SU-DHL-6 (cell line): ENCODE measurements at regions not wholly inside any gene's neighbourhood (a gene's known extent, or its start where the extent isn't known, plus 50 kb on each side); places are given as distances from the start of the nearest gene placed in this dataset.

Experiments
- H2AFZ ChIP-seq: fragments of 200-600 bp; sonication (generic); 2 replicates; pipeline ENCODE4 v1.6.1; 2014; ENCODE audit warnings: low read depth, mild to moderate bottlenecking, moderate library complexity, mixed read lengths, antibody characterized with exemption, low read length; ENCODE audit not compliant: severe bottlenecking
- H3F3A ChIP-seq: fragments of 200-600 bp; shearing (Covaris generic); 2 replicates; pipeline ENCODE4 v1.6.0; 2016; ENCODE audit warnings: antibody characterized with exemption, mild to moderate bottlenecking; ENCODE audit not compliant: insufficient read depth
- H3K27ac ChIP-seq: fragments of 200-600 bp; sonication (generic); 2 replicates; pipeline ENCODE4 v1.5.1; 2016; ENCODE audit warnings: low read depth, mild to moderate bottlenecking, low read length, moderate library complexity, mixed read lengths
- H3K27me3 ChIP-seq: fragments of 200-600 bp; sonication (generic), shearing (Covaris generic); 2 replicates; pipeline ENCODE4 v1.6.0; 2014; ENCODE audit warnings: mild to moderate bottlenecking, low read length
- H3K36me3 ChIP-seq: fragments of 200-600 bp; sonication (generic); 2 replicates; pipeline ENCODE4 v1.6.1; 2014; ENCODE audit warnings: mild to moderate bottlenecking, low read length, mixed read lengths
- H3K4me2 ChIP-seq: fragments of 300-600, 200-600 bp; shearing (Covaris generic), sonication (generic); 2 replicates; pipeline ENCODE4 v1.6.0; 2014; ENCODE audit warnings: low read length, low read depth, mild to moderate bottlenecking; ENCODE audit not compliant: poor library complexity, severe bottlenecking
- H3K4me3 ChIP-seq: fragments of 200-600 bp; sonication (generic); 2 replicates; pipeline ENCODE4 v1.5.1; 2014; ENCODE audit warnings: antibody characterized with exemption, low read length, mild to moderate bottlenecking, mixed read lengths; ENCODE audit not compliant: insufficient read depth, poor library complexity, severe bottlenecking
- H3K79me2 ChIP-seq: fragments of 200-600 bp; sonication (generic); 2 replicates; pipeline ENCODE4 v1.6.1; 2014; ENCODE audit warnings: mild to moderate bottlenecking, low read length, moderate library complexity; ENCODE audit not compliant: insufficient read depth
- H3K9ac ChIP-seq: fragments of 200-600 bp; sonication (generic); 2 replicates; pipeline ENCODE4 v1.7.0; 2014; ENCODE audit warnings: mild to moderate bottlenecking, low read length
- H3K9me2 ChIP-seq: fragments of 200-600 bp; sonication (generic); replicated peaks from 2 replicates; pipeline ENCODE4 v1.6.1; 2014; ENCODE audit warnings: low read length; ENCODE audit not compliant: insufficient read depth
- H3K9me3 ChIP-seq: fragments of 200-600 bp; sonication (generic); 2 replicates; pipeline ENCODE4 v1.6.1; 2014; ENCODE audit warnings: low read length, mixed read lengths; ENCODE audit not compliant: insufficient read depth
- H4K20me1 ChIP-seq: fragments of 200-600 bp; sonication (generic); 2 replicates; pipeline ENCODE4 v1.6.1; 2014; ENCODE audit warnings: low read depth, mild to moderate bottlenecking, antibody characterized with exemption, low read length, moderate library complexity, mixed read lengths
- CTCF ChIP-seq: fragments of 200-600 bp; sonication (generic); IDR thresholded peaks from one replicate; pipeline ENCODE4 v1.5.1; 2017; ENCODE audit warnings: antibody characterized with exemption, mild to moderate bottlenecking, low read length, moderate library complexity; ENCODE audit not compliant: insufficient read depth, poor library complexity, severe bottlenecking
- EZH2phosphoT487 ChIP-seq: fragments of 200-600 bp; sonication (generic), shearing (Covaris generic); conservative IDR thresholded peaks from 2 replicates; pipeline ENCODE4 v1.6.1; 2018; ENCODE audit warnings: mild to moderate bottlenecking, antibody characterized with exemption, low read length, moderate library complexity, mixed read lengths

DNA sequence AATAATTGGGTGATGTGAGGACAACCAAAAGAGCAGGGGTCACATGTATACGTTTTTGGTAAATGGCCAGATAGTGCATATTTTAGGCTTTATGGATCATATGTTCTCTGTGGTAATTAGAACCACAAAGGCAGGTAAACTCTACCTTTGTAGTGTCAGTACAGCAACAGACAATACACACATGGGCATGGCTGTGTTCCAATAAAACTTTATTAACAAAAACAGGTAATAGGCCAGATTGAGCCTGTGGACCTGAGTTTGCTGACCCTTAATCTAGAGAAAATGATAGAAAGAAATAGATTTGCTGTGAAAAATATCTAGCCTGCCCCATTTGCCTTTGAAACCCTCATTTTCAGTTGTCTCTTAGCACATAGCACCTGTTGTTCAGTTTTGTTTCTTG, 177.2 kb upstream of the CXCR4 start:
- TF ChIP-seq EZH2phosphoT487 (no peak), CTCF (no peak)
- H3K27ac ChIP-seq, result no peak overlapping the region
- H3K9me3 ChIP-seq, result no peaks in the 10 kb centered on the region

DNA sequence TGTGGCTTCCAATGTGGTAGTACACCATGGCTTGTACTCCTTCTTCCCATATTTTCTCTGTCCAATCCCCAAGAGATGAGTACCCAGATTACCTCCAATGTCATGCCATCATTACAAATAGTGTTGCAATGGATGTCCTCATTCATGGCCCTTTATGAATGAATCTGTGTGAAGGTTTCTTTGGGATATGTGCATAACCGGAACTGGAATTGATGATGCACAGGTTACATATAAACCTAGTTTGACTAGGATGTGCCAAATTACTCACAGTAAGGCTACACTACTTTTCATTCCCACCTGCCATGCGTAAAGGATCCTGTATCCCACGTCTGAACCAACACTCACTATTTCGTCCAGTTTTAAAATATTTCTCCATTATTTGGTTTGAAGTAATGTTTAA, 173.9 kb upstream of the CXCR4 start:
- Histone ChIP-seq H3K9ac (no peak overlapping the region), H3K27ac (no peak overlapping the region), H3K4me2 (no peak overlapping the region), H3F3A (no peaks in the 10 kb centered on the region), H4K20me1 (no peaks in the 10 kb centered on the region), H3K36me3 (no peaks in the 10 kb centered on the region), H3K79me2 (no peaks in the 10 kb centered on the region), H2AFZ (no peak overlapping the region), H3K9me3 (no peaks in the 10 kb centered on the region), H3K4me3 (no peak overlapping the region), H3K9me2 (no peaks in the 10 kb centered on the region), H3K27me3 (no peaks in the 10 kb centered on the region)
- no peak for TF ChIP-seq EZH2phosphoT487
- TF ChIP-seq CTCF, result no peak

More for the DNA sequence above, 177.2 kb upstream of the CXCR4 start:
- Histone ChIP-seq H3K36me3 (no peaks in the 10 kb centered on the region), H3K79me2 (no peaks in the 10 kb centered on the region), H3F3A (no peaks in the 10 kb centered on the region), H3K4me3 (no peak overlapping the region), H4K20me1 (no peaks in the 10 kb centered on the region), H3K9me2 (no peaks in the 10 kb centered on the region), H3K27me3 (no peaks in the 10 kb centered on the region), H2AFZ (no peak overlapping the region), H3K4me2 (no peak overlapping the region), H3K9ac (no peak overlapping the region)

GRCh38 chr2:136290326-136290725, 172.4 kb upstream of the CXCR4 start:
- H3K4me2 ChIP-seq, result no peak overlapping the region
- no peaks in the 10 kb centered on the region for H3K27me3 ChIP-seq
- no peaks in the 10 kb centered on the region for H4K20me1 ChIP-seq
- no peak for TF ChIP-seq EZH2phosphoT487
- TF ChIP-seq CTCF, result no peak
- no peaks in the 10 kb centered on the region for H3K9me3 ChIP-seq
- no peak overlapping the region for H3K4me3 ChIP-seq
- H3K27ac ChIP-seq, result no peak overlapping the region
- no peaks in the 10 kb centered on the region for H3K36me3 ChIP-seq
- no peaks in the 10 kb centered on the region for H3K9me2 ChIP-seq
- H3F3A ChIP-seq, result no peaks in the 10 kb centered on the region
- no peak overlapping the region for H2AFZ ChIP-seq
- H3K9ac ChIP-seq, result no peak overlapping the region
- no peaks in the 10 kb centered on the region for H3K79me2 ChIP-seq

DNA sequence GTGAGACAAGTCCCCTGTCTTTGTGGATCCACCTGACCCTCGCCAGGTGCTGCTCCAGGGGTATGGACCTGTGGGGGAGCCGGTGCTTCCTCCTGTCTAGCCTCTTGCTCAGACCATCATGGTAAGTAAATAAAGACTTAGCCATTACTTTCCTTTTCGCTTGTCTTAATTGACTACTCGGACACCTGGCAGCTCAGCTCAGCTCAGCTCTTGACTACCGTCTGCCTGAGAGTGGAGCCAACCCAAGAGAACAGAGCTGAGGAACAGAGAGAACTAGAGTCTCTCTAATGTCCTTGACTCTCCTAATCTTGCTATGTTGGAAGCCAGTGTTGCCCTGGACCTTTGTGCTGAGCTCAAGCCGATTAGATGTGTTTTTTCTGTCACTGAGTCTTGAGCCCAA, 170.3 kb upstream of the CXCR4 start:
- no peaks in the 10 kb centered on the region for H4K20me1 ChIP-seq
- H3K27me3 ChIP-seq, result no peaks in the 10 kb centered on the region
- TF ChIP-seq CTCF, result no peak
- no peak for TF ChIP-seq EZH2phosphoT487
- H3K9ac ChIP-seq, result no peak overlapping the region
- no peak overlapping the region for H2AFZ ChIP-seq
- H3K9me3 ChIP-seq, result no peaks in the 10 kb centered on the region
- H3F3A ChIP-seq, result no peaks in the 10 kb centered on the region
- no peak overlapping the region for H3K4me3 ChIP-seq
- no peak overlapping the region for H3K4me2 ChIP-seq
- no peaks in the 10 kb centered on the region for H3K36me3 ChIP-seq
- H3K27ac ChIP-seq, result no peak overlapping the region
- H3K79me2 ChIP-seq, result no peaks in the 10 kb centered on the region
- no peaks in the 10 kb centered on the region for H3K9me2 ChIP-seq
